GM12892 (cell line): ENCODE measurements at regions not wholly inside any gene's neighbourhood (a gene's known extent, or its start where the extent isn't known, plus 50 kb on each side); places are given as distances from the start of the nearest gene placed in this dataset.

Source experiments
- POLR2A ChIP-seq: IDR thresholded peaks from 2 replicates; pipeline ENCODE4 v1.6.1; 2011; ENCODE audit warnings: low read depth, low read length, control low read depth
- POLR2AphosphoS5 ChIP-seq: IDR thresholded peaks from 2 replicates; pipeline ENCODE4 v1.6.1; 2011; ENCODE audit warnings: low read depth, low read length, control low read depth
- TAF1 ChIP-seq: IDR thresholded peaks from 2 replicates; pipeline ENCODE4 v1.6.1; 2011; ENCODE audit warnings: low read depth, mild to moderate bottlenecking, control low read depth, low read length, borderline replicate concordance

DNA sequence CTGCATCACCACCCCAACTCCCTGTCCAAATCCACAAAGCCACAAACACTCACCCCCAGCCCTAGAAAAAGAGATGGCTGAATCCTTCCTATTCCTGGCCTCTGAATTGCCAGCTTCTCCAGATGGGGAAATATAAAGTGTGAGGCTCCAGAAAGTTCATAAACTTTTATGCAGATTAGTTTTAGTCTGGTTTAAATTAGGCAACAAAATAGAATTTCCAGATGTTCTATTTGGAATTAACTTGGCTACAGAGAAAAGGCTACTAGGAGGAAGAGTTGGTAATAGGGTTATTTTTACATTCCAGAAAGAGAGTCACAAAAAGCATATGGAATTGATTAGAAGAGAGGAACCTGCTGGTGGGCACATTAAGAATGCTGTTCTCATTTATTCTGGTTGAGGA, 56.0 kb downstream of the EN1 start:
- TF ChIP-seq POLR2AphosphoS5: no peak
- TF ChIP-seq POLR2A: no peak
- no peak for TF ChIP-seq TAF1
